Right lobe of liver (tissue), 4 donors: ENCODE measurements at regions not wholly inside any gene's neighbourhood (a gene's known extent, or its start where the extent isn't known, plus 50 kb on each side); places are given as distances from the start of the nearest gene placed in this dataset.

Experiments
- CTCF ChIP-seq, 4 donors: fragments of 200-600 bp in 3 of 4; fragments of 450-650 bp in 1 of 4; IDR thresholded peaks; one replicate each; pipeline versions ENCODE4 v1.5.1 to v1.8.0; 2016 to 2022; ENCODE audit warnings: antibody characterized with exemption in 4 of 4, mild to moderate bottlenecking in 2 of 4
- POLR2A ChIP-seq: fragments of 450-650 bp; IDR thresholded peaks from one replicate; pipeline ENCODE4 v1.6.1; 2017; ENCODE audit warnings: antibody characterized with exemption, mild to moderate bottlenecking
- donor health status: DM: no; HTN: no; CAD: no.
- donor health status: DM: no; HTN: no; CAD: no.
- donor health status: DM: no; HTN: yes; CAD: no.

- TF ChIP-seq POLR2A (no peak), CTCF (IDR thresholded peaks at IDR 0.05) (no peak)
These were observed 255.8 kb upstream of the HNRNPA3 start for GRCh38 chr2:176956791-176957190.
